ENCODE measurements at regions not wholly inside any gene's neighbourhood (a gene's known extent, or its start where the extent isn't known, plus 50 kb on each side); places are given as distances from the start of the nearest gene placed in this dataset.

DNA sequence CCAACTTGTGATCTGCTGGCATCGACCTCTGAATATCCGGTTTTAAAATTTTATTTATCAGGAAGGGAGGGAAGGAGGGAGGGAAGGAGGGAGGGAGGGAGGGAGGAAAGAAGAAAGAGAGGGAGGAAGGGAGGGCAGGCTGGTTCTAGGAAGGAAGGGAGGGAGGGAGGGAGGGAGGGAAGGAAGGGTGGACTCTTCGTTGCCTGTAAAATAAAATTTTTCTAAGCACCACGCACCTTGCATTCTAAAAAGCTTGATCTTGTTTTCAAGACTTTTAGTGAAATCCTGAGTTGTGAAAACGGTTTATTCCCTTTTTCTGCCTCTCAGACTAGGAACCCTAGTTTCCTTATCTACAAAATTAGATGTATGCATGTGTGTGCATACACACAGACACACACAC lies 101.7 kb upstream of the RAP2B start:
- TF ChIP-seq, protein P1, sequence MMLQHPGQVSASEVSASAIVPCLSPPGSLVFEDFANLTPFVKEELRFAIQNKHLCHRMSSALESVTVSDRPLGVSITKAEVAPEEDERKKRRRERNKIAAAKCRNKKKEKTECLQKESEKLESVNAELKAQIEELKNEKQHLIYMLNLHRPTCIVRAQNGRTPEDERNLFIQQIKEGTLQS (IDR thresholded peaks at IDR 0.05; ENCODE audit: borderline replicate concordance, extremely low read depth, low read depth, low read length) = no peak
- TF ChIP-seq POLR2A (IDR thresholded peaks at IDR 0.05; ENCODE audit: low read depth, low read length) (no peak), MXI1 (IDR thresholded peaks at IDR 0.05; ENCODE audit: low read depth, low read length) (no peak), TCF12 (IDR thresholded peaks at IDR 0.05; ENCODE audit: low read depth, low read length) (no peak), SMARCA5 (IDR thresholded peaks at IDR 0.05) (no peak), CTCF (IDR thresholded peaks at IDR 0.05 in 2 of 3, conservative IDR thresholded peaks at IDR 0.05 in 1 of 3; ENCODE audit: control insufficient read depth in 2 of 3, extremely low read depth in 1 of 3, insufficient read depth in 1 of 3, low read depth in 3 of 3, low read length in 3 of 3) (no peak), HCFC1 (IDR thresholded peaks at IDR 0.05; ENCODE audit: low read length) (no peak), EZH2 (IDR thresholded peaks at IDR 0.05; ENCODE audit: borderline replicate concordance, control insufficient read depth, low read depth, low read length) (no peak), POLR2AphosphoS5 (IDR thresholded peaks at IDR 0.05; ENCODE audit: low read length) (no peak)

Data from GM12878 (cell line).